Peyer's patch (tissue), 4 donors: ENCODE measurements at regions not wholly inside any gene's neighbourhood (a gene's known extent, or its start where the extent isn't known, plus 50 kb on each side); places are given as distances from the start of the nearest gene placed in this dataset.

Experiments
- CTCF ChIP-seq, 6 experiments: fragments of 450-650 bp in 4 of 6; fragments of 200-600 bp in 2 of 6; sonication (generic) in 1 of 6; IDR thresholded peaks; one replicate each; pipeline ENCODE4 v1.5.1; 2017 to 2019; ENCODE audit warnings: antibody characterized with exemption in 6 of 6, mild to moderate bottlenecking in 3 of 6, moderate library complexity in 1 of 6
- POLR2A ChIP-seq, 2 donors: fragments of 450-650 bp; IDR thresholded peaks; one replicate each; pipeline ENCODE4 v1.5.1; 2017; ENCODE audit warnings: antibody characterized with exemption in 2 of 2, mild to moderate bottlenecking in 2 of 2, moderate library complexity in 2 of 2

DNA sequence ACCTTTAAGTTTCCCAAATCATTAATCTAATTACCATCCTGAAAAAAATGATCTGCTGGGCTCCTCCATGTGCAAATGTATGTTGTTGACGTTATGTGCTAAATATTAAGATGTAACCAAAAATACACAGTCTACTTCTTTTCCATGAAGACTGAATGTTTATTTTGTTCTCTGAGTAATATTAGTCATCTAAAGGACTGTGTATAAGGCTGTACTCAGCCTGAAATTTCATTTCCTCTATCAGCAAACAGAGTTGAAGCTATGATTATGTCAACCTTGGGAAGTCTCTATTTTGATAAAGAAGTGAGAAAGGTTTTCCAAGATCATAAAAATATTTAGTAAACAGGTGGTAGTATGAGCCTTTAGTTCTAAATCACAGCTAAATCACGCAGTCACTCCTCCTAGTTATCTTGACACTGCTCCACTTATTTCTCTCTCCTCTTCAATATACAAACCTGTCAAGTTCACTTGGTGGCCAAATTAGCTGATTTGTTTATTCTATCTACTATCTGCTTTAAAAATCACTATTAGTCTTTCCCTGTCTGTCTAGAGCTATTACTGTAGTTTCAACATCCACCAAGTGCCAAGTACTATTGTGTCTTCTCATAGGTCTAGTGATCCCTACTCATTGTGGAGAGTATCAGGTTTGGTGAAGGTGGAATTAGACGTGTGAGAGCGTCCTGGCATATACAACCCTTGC lies 211.7 kb upstream of the STARD13 start:
- TF ChIP-seq CTCF (IDR thresholded peaks at IDR 0.05): no peak
- no peak for TF ChIP-seq POLR2A (IDR thresholded peaks at IDR 0.05)
